Smooth muscle cell (in vitro differentiated cells): ENCODE measurements at regions not wholly inside any gene's neighbourhood (a gene's known extent, or its start where the extent isn't known, plus 50 kb on each side); places are given as distances from the start of the nearest gene placed in this dataset.

Experiments used
- DNase-seq: peaks from one replicate; lab custom pipeline; 2025; ENCODE audit not compliant: unreplicated experiment; lab: John Stamatoyannopoulos, UW
- H2AFZ ChIP-seq: fragments of 200-600 bp; sonication (generic); 2 replicates; pipeline ENCODE4 v1.6.0; 2016; ENCODE audit warnings: antibody characterized with exemption, low read depth, mild to moderate bottlenecking
- H3F3A ChIP-seq: fragments of 200-600 bp; sonication (generic); 2 replicates; pipeline ENCODE4 v1.6.0; 2017; ENCODE audit warnings: antibody characterized with exemption, low read depth
- H3K27ac ChIP-seq: fragments of 200-600 bp; sonication (generic); 2 replicates; pipeline ENCODE4 v1.5.1; 2016; ENCODE audit warnings: low read depth, mild to moderate bottlenecking
- H3K27me3 ChIP-seq: fragments of 200-600 bp; sonication (generic); 2 replicates; pipeline ENCODE4 v1.6.1; 2016; ENCODE audit warnings: low read depth, mild to moderate bottlenecking
- H3K36me3 ChIP-seq: fragments of 200-600 bp; sonication (generic); 2 replicates; pipeline ENCODE4 v1.5.1; 2016; ENCODE audit warnings: low read depth
- H3K4me1 ChIP-seq: fragments of 200-600 bp; sonication (generic); 2 replicates; pipeline ENCODE4 v1.5.1; 2016; ENCODE audit warnings: low read depth
- H3K4me2 ChIP-seq: fragments of 200-600 bp; sonication (generic); 2 replicates; pipeline ENCODE4 v1.6.0; 2016; ENCODE audit warnings: mild to moderate bottlenecking
- H3K4me3 ChIP-seq: fragments of 200-600 bp; sonication (generic); 2 replicates; pipeline ENCODE4 v1.5.1; 2016; ENCODE audit warnings: mild to moderate bottlenecking
- H3K79me2 ChIP-seq: fragments of 200-600 bp; sonication (generic); 2 replicates; pipeline ENCODE4 v1.6.0; 2016; ENCODE audit warnings: low read depth, mild to moderate bottlenecking
- H3K9ac ChIP-seq: fragments of 200-600 bp; sonication (generic); 2 replicates; pipeline ENCODE4 v1.6.0; 2016; ENCODE audit warnings: low read depth
- H3K9me3 ChIP-seq: fragments of 200-600 bp; sonication (generic); replicated peaks from 2 replicates; pipeline ENCODE4 v1.5.1; 2016; ENCODE audit warnings: low read depth
- H4K20me1 ChIP-seq: fragments of 200-600 bp; sonication (generic); 2 replicates; pipeline ENCODE4 v1.6.0; 2016; ENCODE audit warnings: low read depth
- WGBS: methylation state at CpG from one replicate; pipeline ENCODE4 v1.1.7; 2016; ENCODE audit warnings: low lambda C conversion rate; 5-methylcytosine and 5-hydroxymethylcytosine counted together
- TF ChIP-seq, protein P1 (sequence below): fragments of 200-600 bp; sonication (generic); IDR thresholded peaks from 2 replicates; pipeline ENCODE4 v1.5.1; 2017; ENCODE audit warnings: borderline replicate concordance, mild to moderate bottlenecking, antibody characterized with exemption; ENCODE audit not compliant: insufficient read depth, poor library complexity, severe bottlenecking

- Histone ChIP-seq H2AFZ (no peak overlapping the region), H3K9me3 (no peaks in the 10 kb centered on the region), H3K4me3 (no peak overlapping the region), H3K79me2 (no peaks in the 10 kb centered on the region), H3K36me3 (no peaks in the 10 kb centered on the region), H3K4me2 (no peak overlapping the region), H3K4me1 (no peaks in the 10 kb centered on the region), H4K20me1 (no peaks in the 10 kb centered on the region), H3K27ac (no peak overlapping the region), H3F3A (no peaks in the 10 kb centered on the region), H3K9ac (no peak overlapping the region), H3K27me3 (peaks cover 16% of the 10 kb centered on the region)
- TF ChIP-seq, protein P1, sequence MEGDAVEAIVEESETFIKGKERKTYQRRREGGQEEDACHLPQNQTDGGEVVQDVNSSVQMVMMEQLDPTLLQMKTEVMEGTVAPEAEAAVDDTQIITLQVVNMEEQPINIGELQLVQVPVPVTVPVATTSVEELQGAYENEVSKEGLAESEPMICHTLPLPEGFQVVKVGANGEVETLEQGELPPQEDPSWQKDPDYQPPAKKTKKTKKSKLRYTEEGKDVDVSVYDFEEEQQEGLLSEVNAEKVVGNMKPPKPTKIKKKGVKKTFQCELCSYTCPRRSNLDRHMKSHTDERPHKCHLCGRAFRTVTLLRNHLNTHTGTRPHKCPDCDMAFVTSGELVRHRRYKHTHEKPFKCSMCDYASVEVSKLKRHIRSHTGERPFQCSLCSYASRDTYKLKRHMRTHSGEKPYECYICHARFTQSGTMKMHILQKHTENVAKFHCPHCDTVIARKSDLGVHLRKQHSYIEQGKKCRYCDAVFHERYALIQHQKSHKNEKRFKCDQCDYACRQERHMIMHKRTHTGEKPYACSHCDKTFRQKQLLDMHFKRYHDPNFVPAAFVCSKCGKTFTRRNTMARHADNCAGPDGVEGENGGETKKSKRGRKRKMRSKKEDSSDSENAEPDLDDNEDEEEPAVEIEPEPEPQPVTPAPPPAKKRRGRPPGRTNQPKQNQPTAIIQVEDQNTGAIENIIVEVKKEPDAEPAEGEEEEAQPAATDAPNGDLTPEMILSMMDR: no peak
- WGBS: 92% methylated on average over 4 of the region's 4 CpGs
- DNase-seq: no peak
These were observed 1191.0 kb upstream of the TMEM132C start for GRCh38 chr12:127075981-127076380.

- DNase-seq: no peak
- 85% methylated on average over 5 of the region's 5 CpGs for WGBS
- Histone ChIP-seq H3K36me3 (no peaks in the 10 kb centered on the region), H3K79me2 (no peaks in the 10 kb centered on the region), H2AFZ (no peak overlapping the region), H3K9ac (no peak overlapping the region), H3K27ac (no peak overlapping the region), H3K4me2 (no peak overlapping the region), H3F3A (no peaks in the 10 kb centered on the region), H3K4me1 (no peaks in the 10 kb centered on the region), H4K20me1 (no peaks in the 10 kb centered on the region), H3K27me3 (peaks cover 16% of the 10 kb centered on the region), H3K4me3 (no peak overlapping the region), H3K9me3 (no peaks in the 10 kb centered on the region)
- TF ChIP-seq, protein P1: no peak
These were observed 1189.5 kb upstream of the TMEM132C start for GRCh38 chr12:127077262-127078045.

GRCh38 chr12:127078577-127079350 is 1188.2 kb upstream of the TMEM132C start:
- H4K20me1 ChIP-seq: no peaks in the 10 kb centered on the region
- no peaks in the 10 kb centered on the region for H3K36me3 ChIP-seq
- 89% methylated on average over 5 of the region's 5 CpGs for WGBS

More at GRCh38 chr12:127078577-127079350, 1188.2 kb upstream of the TMEM132C start:
- H3K4me1 ChIP-seq: peaks cover 9% of the 10 kb centered on the region
- no peak overlapping the region for H3K4me3 ChIP-seq
- no peak overlapping the region for H2AFZ ChIP-seq
- no peak overlapping the region for H3K4me2 ChIP-seq
- no peak overlapping the region for H3K27ac ChIP-seq
- no peaks in the 10 kb centered on the region for H3K9me3 ChIP-seq
- H3K27me3 ChIP-seq: peaks cover 16% of the 10 kb centered on the region
- DNase-seq: no peak
- no peaks in the 10 kb centered on the region for H3F3A ChIP-seq
- H3K9ac ChIP-seq: no peak overlapping the region
- H3K79me2 ChIP-seq: no peaks in the 10 kb centered on the region
- TF ChIP-seq, protein P1: no peak
